Fibroblast of lung (primary cell): ENCODE measurements at regions not wholly inside any gene's neighbourhood (a gene's known extent, or its start where the extent isn't known, plus 50 kb on each side); places are given as distances from the start of the nearest gene placed in this dataset.

Experiments
- CTCF ChIP-seq, 2 donors: IDR thresholded peaks in 1 of 2; conservative IDR thresholded peaks in 1 of 2; 1 replicate in 1 of 2; 2 replicates in 1 of 2; pipeline ENCODE4 v1.5.1; 2011 to 2012; ENCODE audit warnings: low read length in 2 of 2, control low read depth in 1 of 2, inconsistent platforms in 1 of 2, low read depth in 1 of 2, mild to moderate bottlenecking in 1 of 2
- EZH2 ChIP-seq: IDR thresholded peaks from 2 replicates; pipeline ENCODE4 v1.5.1; 2012; ENCODE audit warnings: low read length, control low read depth, mild to moderate bottlenecking; ENCODE audit errors: missing control alignments

GRCh38 chr2:193469251-193469650 is 1274.5 kb upstream of the TMEFF2 start:
- TF ChIP-seq CTCF (conservative IDR thresholded peaks at IDR 0.05 in 1 of 2, IDR thresholded peaks at IDR 0.05 in 1 of 2; ENCODE audit: low read depth in 1 of 2, low read length in 2 of 2) (no peak), EZH2 (no peak)
